HCT116 (cell line): ENCODE measurements at regions not wholly inside any gene's neighbourhood (a gene's known extent, or its start where the extent isn't known, plus 50 kb on each side); places are given as distances from the start of the nearest gene placed in this dataset.

ENCODE experiments used
- ATAC-seq: fragments of 200-7000 bp; cut with Tn5 transposase; 2 replicates; pipeline ENCODE4 v1.9.1; 2020; ENCODE audit warnings: mild to moderate bottlenecking, moderate library complexity
- BruUV-seq: library from RNA; stranded (reverse); fragments of 400-500 nt; replicated peaks from 2 replicates; lab custom pipeline; 2021; lab: Mats Ljungman, UMichigan
- CTCF ChIA-PET: fragments of 300-600 bp; sonication (Branson Sonifier 250); formaldehyde crosslinking; loops from one replicate; lab custom pipeline; 2021; ENCODE audit warnings: antibody characterized with exemption; lab: Charles Lee
- POLR2A ChIA-PET: fragments of 300-600, 350-600 bp; sonication (Branson Sonifier 250); formaldehyde crosslinking; loops from one replicate; lab custom pipeline; 2021; ENCODE audit warnings: antibody characterized with exemption; lab: Charles Lee
- RAD21 ChIA-PET, 2 experiments: fragments of 300-600 bp; sonication (Branson Sonifier 250); formaldehyde crosslinking; loops; one replicate each; lab custom pipeline; 2023; ENCODE audit warnings: low total read pairs in 2 of 2; ENCODE audit not compliant: uncharacterized antibody in 2 of 2, unreplicated experiment in 2 of 2, low non-redundant PET in 1 of 2; lab: Charles Lee
- DNase-seq: peaks from one replicate; pipeline ENCODE4 v3.0.0-alpha.2; 2010; ENCODE audit warnings: low read depth, low spot score
- H2AFZ ChIP-seq: fragments of 200-600 bp; shearing (Covaris generic), sonication (generic); 2 replicates; pipeline ENCODE4 v1.6.1; 2017; ENCODE audit warnings: low read depth, mixed run types, mixed read lengths, antibody characterized with exemption, low read length; ENCODE audit not compliant: poor library complexity, severe bottlenecking
- H3K27ac ChIP-seq: 2 replicates; pipeline ENCODE4 v1.5.1; 2012; ENCODE audit warnings: low read depth, low read length
- H3K27me3 ChIP-seq: fragments of 200-600 bp; sonication (generic); 2 replicates; pipeline ENCODE4 v1.6.1; 2016; ENCODE audit warnings: mixed run types, low read length, mixed read lengths; ENCODE audit not compliant: insufficient read depth
- H3K36me3 ChIP-seq, 2 experiments: fragments of 200-500 bp in 1 of 2; fragments of 200-600 bp in 1 of 2; sonication (Bioruptor generic) in 1 of 2; sonication (generic) in 1 of 2; 2 replicates each; pipeline versions ENCODE4 v1.5.1 to v1.6.1; 2014 to 2016; ENCODE audit warnings: low read length in 2 of 2, inconsistent platforms in 1 of 2, mixed read lengths in 1 of 2, mixed run types in 1 of 2; ENCODE audit not compliant: insufficient read depth in 2 of 2, control insufficient read depth in 1 of 2
- H3K4me1 ChIP-seq, 2 experiments: fragments of 200-600 bp in 1 of 2; sonication (generic) in 1 of 2; 2 replicates each; pipeline versions ENCODE4 v1.5.1 to v1.6.1; 2012 to 2017; ENCODE audit warnings: low read length in 2 of 2, inconsistent platforms in 1 of 2, mild to moderate bottlenecking in 1 of 2, mixed read lengths in 1 of 2, mixed run types in 1 of 2, moderate library complexity in 1 of 2; ENCODE audit not compliant: insufficient read depth in 2 of 2, control insufficient read depth in 1 of 2
- H3K4me2 ChIP-seq: fragments of 200-600 bp; sonication (generic); 2 replicates; pipeline ENCODE4 v1.6.1; 2017; ENCODE audit warnings: mixed run types, low read length, mixed read lengths
- H3K4me3 ChIP-seq, 2 experiments: fragments of 200-600 bp in 1 of 2; sonication (generic) in 1 of 2; replicated peaks in 1 of 2; 2 replicates each; pipeline ENCODE4 v1.5.1; 2011 to 2016; ENCODE audit warnings: low read length in 2 of 2, control low read depth in 1 of 2, low read depth in 1 of 2, mild to moderate bottlenecking in 1 of 2, mixed read lengths in 1 of 2, mixed run types in 1 of 2
- H3K79me2 ChIP-seq: fragments of 200-600 bp; sonication (generic); 2 replicates; pipeline ENCODE4 v1.6.1; 2017; ENCODE audit warnings: mild to moderate bottlenecking, mixed run types, low read length, moderate library complexity, mixed read lengths; ENCODE audit not compliant: insufficient read depth
- H3K9ac ChIP-seq: fragments of 200-600 bp; sonication (generic); 2 replicates; pipeline ENCODE4 v1.6.1; 2016; ENCODE audit warnings: low read length, mixed read lengths
- H3K9me2 ChIP-seq: fragments of 200-600 bp; sonication (generic), shearing (Covaris generic); 2 replicates; pipeline ENCODE4 v1.6.1; 2017; ENCODE audit warnings: mixed run types, mild to moderate bottlenecking, moderate library complexity; ENCODE audit not compliant: insufficient read depth
- H3K9me3 ChIP-seq, 2 experiments: fragments of 200-500 bp in 1 of 2; fragments of 200-600 bp in 1 of 2; sonication (Bioruptor generic) in 1 of 2; sonication (generic) in 1 of 2; 2 replicates each; pipeline ENCODE4 v1.6.1; 2014 to 2017; ENCODE audit warnings: low read length in 2 of 2, mixed read lengths in 2 of 2, inconsistent platforms in 1 of 2, low read depth in 1 of 2, mild to moderate bottlenecking in 1 of 2, mixed run types in 1 of 2, moderate library complexity in 1 of 2; ENCODE audit not compliant: control insufficient read depth in 1 of 2, insufficient read depth in 1 of 2
- H4K20me1 ChIP-seq: fragments of 200-600 bp; sonication (generic), shearing (Covaris generic); 2 replicates; pipeline ENCODE4 v1.6.1; 2017; ENCODE audit warnings: mixed run types, mild to moderate bottlenecking, moderate library complexity; ENCODE audit not compliant: insufficient read depth
- ATF3 ChIP-seq: IDR thresholded peaks from 2 replicates; pipeline ENCODE4 v1.6.1; 2012
- CEBPB ChIP-seq: IDR thresholded peaks from 2 replicates; pipeline ENCODE4 v1.6.1; 2012; ENCODE audit warnings: low read depth
- CTCF ChIP-seq, 3 experiments: fragments of 200-600 bp in 1 of 3; sonication (generic) in 1 of 3; IDR thresholded peaks in 2 of 3; conservative IDR thresholded peaks in 1 of 3; 2 replicates each; pipeline ENCODE4 v1.5.1; 2012 to 2017; ENCODE audit warnings: low read depth in 2 of 3, low read length in 2 of 3, antibody characterized with exemption in 1 of 3, borderline replicate concordance in 1 of 3, control low read depth in 1 of 3, mild to moderate bottlenecking in 1 of 3, mixed read lengths in 1 of 3, mixed run types in 1 of 3, moderate library complexity in 1 of 3; ENCODE audit not compliant: insufficient read depth in 1 of 3
- EGR1 ChIP-seq: IDR thresholded peaks from 2 replicates; pipeline ENCODE4 v1.6.1; 2012; ENCODE audit warnings: low read depth
- ELF1 ChIP-seq: IDR thresholded peaks from 2 replicates; pipeline ENCODE4 v1.6.1; 2012; ENCODE audit warnings: low read depth, borderline replicate concordance
- EZH2phosphoT487 ChIP-seq: fragments of 200-600 bp; IDR thresholded peaks from 2 replicates; pipeline ENCODE4 v1.6.1; 2018; ENCODE audit warnings: antibody characterized with exemption, borderline replicate concordance
- JUND ChIP-seq: IDR thresholded peaks from 2 replicates; pipeline ENCODE4 v1.6.1; 2012
- MAX ChIP-seq: IDR thresholded peaks from 2 replicates; pipeline ENCODE4 v1.6.1; 2012
- POLR2A ChIP-seq: IDR thresholded peaks from 2 replicates; pipeline ENCODE4 v1.7.0; 2011; ENCODE audit warnings: borderline replicate concordance; ENCODE audit not compliant: insufficient read depth, insufficient read length; ENCODE audit errors: extremely low read depth
- SIN3A ChIP-seq: IDR thresholded peaks from 2 replicates; pipeline ENCODE4 v1.6.1; 2012; ENCODE audit warnings: low read depth
- TCF7L2 ChIP-seq: IDR thresholded peaks from 2 replicates; pipeline ENCODE4 v1.7.0; 2011; ENCODE audit warnings: borderline replicate concordance, inconsistent platforms; ENCODE audit not compliant: insufficient read depth, insufficient read length; ENCODE audit errors: extremely low read depth
- YY1 ChIP-seq: IDR thresholded peaks from 2 replicates; pipeline ENCODE4 v1.6.1; 2011; ENCODE audit warnings: low read length, low read depth, moderate library complexity, mild to moderate bottlenecking; ENCODE audit not compliant: insufficient replicate concordance; ENCODE audit errors: extremely low read depth
- ZFX ChIP-seq: fragments of 450-650 bp; IDR thresholded peaks from 2 replicates; pipeline ENCODE4 v1.6.1; 2017
- ZNF274 ChIP-seq: fragments of 200-500 bp; sonication (Bioruptor generic); IDR thresholded peaks from 2 replicates; pipeline ENCODE4 v1.6.1; 2014; ENCODE audit warnings: mild to moderate bottlenecking, low read depth, low read length, inconsistent platforms
- intact Hi-C: fragments of 100-400 bp; cut with micrococcal nuclease; formaldehyde crosslinking; loops from 2 replicates; pipeline ENCODE4 v1.10.0; 2022
- TF ChIP-seq, protein P1 (sequence below): IDR thresholded peaks from 2 replicates; pipeline ENCODE4 v1.6.1; 2012; ENCODE audit warnings: low read depth

GRCh38 chr3:13141991-13142412 lies 68.8 kb upstream of the IQSEC1 start:
- Histone ChIP-seq H3K27me3 (peaks cover 3% of the 10 kb centered on the region), H3K4me1 (no peaks in the 10 kb centered on the region; a peak in 1 of 4 replicates), H4K20me1 (no peaks in the 10 kb centered on the region), H3K9ac (no peak overlapping the region), H3K79me2 (no peaks in the 10 kb centered on the region), H2AFZ (no peak overlapping the region), H3K9me3 (no peaks in the 10 kb centered on the region), H3K4me2 (no peak overlapping the region), H3K27ac (no peak overlapping the region), H3K9me2 (no peaks in the 10 kb centered on the region), H3K36me3 (no peaks in the 10 kb centered on the region), H3K4me3 (no peak overlapping the region)
- TF ChIP-seq, protein P1, sequence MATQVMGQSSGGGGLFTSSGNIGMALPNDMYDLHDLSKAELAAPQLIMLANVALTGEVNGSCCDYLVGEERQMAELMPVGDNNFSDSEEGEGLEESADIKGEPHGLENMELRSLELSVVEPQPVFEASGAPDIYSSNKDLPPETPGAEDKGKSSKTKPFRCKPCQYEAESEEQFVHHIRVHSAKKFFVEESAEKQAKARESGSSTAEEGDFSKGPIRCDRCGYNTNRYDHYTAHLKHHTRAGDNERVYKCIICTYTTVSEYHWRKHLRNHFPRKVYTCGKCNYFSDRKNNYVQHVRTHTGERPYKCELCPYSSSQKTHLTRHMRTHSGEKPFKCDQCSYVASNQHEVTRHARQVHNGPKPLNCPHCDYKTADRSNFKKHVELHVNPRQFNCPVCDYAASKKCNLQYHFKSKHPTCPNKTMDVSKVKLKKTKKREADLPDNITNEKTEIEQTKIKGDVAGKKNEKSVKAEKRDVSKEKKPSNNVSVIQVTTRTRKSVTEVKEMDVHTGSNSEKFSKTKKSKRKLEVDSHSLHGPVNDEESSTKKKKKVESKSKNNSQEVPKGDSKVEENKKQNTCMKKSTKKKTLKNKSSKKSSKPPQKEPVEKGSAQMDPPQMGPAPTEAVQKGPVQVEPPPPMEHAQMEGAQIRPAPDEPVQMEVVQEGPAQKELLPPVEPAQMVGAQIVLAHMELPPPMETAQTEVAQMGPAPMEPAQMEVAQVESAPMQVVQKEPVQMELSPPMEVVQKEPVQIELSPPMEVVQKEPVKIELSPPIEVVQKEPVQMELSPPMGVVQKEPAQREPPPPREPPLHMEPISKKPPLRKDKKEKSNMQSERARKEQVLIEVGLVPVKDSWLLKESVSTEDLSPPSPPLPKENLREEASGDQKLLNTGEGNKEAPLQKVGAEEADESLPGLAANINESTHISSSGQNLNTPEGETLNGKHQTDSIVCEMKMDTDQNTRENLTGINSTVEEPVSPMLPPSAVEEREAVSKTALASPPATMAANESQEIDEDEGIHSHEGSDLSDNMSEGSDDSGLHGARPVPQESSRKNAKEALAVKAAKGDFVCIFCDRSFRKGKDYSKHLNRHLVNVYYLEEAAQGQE: peak; percentile 88
- TF ChIP-seq MAX: no peak
- TF ChIP-seq ATF3: no peak
- no TSS peak for BruUV-seq
- ChIA-PET CTCF (no interaction called here), POLR2A (no interaction called here), RAD21 (no interaction called here)
- DNase-seq (no peak), ATAC-seq (no peak)
- intact Hi-C loops: no loop called here

DNA sequence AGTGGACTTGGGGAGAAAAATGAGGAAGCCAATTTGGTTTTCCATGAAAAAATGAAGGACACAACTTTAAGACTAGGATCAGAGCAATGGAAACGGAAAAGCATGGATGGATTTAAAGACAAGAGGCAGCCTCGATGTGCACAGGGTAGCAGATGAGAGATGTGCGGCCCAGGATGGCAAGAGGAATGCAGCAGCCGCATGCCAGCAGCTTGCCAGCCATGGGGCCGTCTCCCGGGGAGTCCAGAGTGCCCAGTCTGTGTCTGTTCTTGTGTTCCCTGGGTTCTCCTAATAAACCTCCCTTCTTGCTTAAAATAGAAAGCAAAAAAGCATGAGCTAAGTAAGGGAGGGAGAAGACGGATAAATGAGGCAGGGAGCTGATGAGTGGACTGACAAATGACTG lies 68.0 kb upstream of the IQSEC1 start:
- no peak for ATAC-seq
- ChIA-PET POLR2A (no interaction called here), RAD21 (no interaction called here), CTCF (no interaction called here)
- Histone ChIP-seq H3K9ac (no peak overlapping the region), H3K9me2 (no peaks in the 10 kb centered on the region), H3K4me2 (no peak overlapping the region), H3K9me3 (no peaks in the 10 kb centered on the region), H3K27me3 (peaks cover 3% of the 10 kb centered on the region), H4K20me1 (no peaks in the 10 kb centered on the region), H3K27ac (no peak overlapping the region), H3K79me2 (no peaks in the 10 kb centered on the region), H3K36me3 (no peaks in the 10 kb centered on the region), H3K4me1 (no peaks in the 10 kb centered on the region; a peak in 1 of 4 replicates), H2AFZ (no peak overlapping the region), H3K4me3 (no peak overlapping the region)
- no peak for DNase-seq
- intact Hi-C loops: no loop called here
- no TSS peak for BruUV-seq
- TF ChIP-seq CEBPB (no peak), ELF1 (no peak), ZNF274 (no peak), TCF7L2 (no peak), SIN3A (no peak), POLR2A (no peak), EGR1 (no peak), YY1 (no peak), JUND (no peak), ZFX (no peak), EZH2phosphoT487 (no peak), CTCF (IDR thresholded peaks at IDR 0.05 in 2 of 3, conservative IDR thresholded peaks at IDR 0.05 in 1 of 3; ENCODE audit: borderline replicate concordance in 1 of 3, insufficient read depth in 1 of 3, low read depth in 2 of 3, low read length in 2 of 3) (no peak), MAX (no peak)
